GM19035 (cell line): ENCODE measurements at regions not wholly inside any gene's neighbourhood (a gene's known extent, or its start where the extent isn't known, plus 50 kb on each side); places are given as distances from the start of the nearest gene placed in this dataset.
"Not testable (repeated sequence)": the region's sequence is repeated elsewhere in the genome, so short reads cannot be mapped to it uniquely, and the experiment has no call there.

ENCODE experiments used
- ATAC-seq: cut with Tn5 transposase; IDR thresholded peaks from one replicate; pipeline ENCODE4 v1.9.1; 2021; ENCODE audit not compliant: unreplicated experiment

- ATAC-seq = no peak
Observed at GRCh38 chr12:86627001-86627400, 370.8 kb upstream of the MGAT4C start.

GRCh38 chr12:86623267-86623666, 367.1 kb upstream of the MGAT4C start:
- ATAC-seq = no peak

GRCh38 chr12:86621957-86622356, 365.8 kb upstream of the MGAT4C start:
- ATAC-seq = no peak

GRCh38 chr12:86613311-86613710, 357.1 kb upstream of the MGAT4C start:
- ATAC-seq = no peak

GRCh38 chr12:86608638-86609037, 352.4 kb upstream of the MGAT4C start:
- ATAC-seq = no peak

GRCh38 chr12:86601550-86602308, 345.5 kb upstream of the MGAT4C start:
- ATAC-seq = no peak

GRCh38 chr12:86600664-86601231, 344.6 kb upstream of the MGAT4C start:
- ATAC-seq = no peak

- no peak for ATAC-seq
Observed at GRCh38 chr12:86597431-86597830, 341.2 kb upstream of the MGAT4C start.

- ATAC-seq = no peak
Observed at GRCh38 chr12:86590296-86590695, 334.1 kb upstream of the MGAT4C start.

GRCh38 chr12:86574143-86574542, 318.0 kb upstream of the MGAT4C start:
- ATAC-seq = no peak

- ATAC-seq = no peak
Observed at GRCh38 chr12:86572455-86572854, 316.3 kb upstream of the MGAT4C start.

- ATAC-seq = no peak
Observed at GRCh38 chr12:86565038-86565437, 308.8 kb upstream of the MGAT4C start.

- ATAC-seq = not testable (repeated sequence)
Observed at GRCh38 chr12:86555491-86555890, 299.3 kb upstream of the MGAT4C start.

- no peak for ATAC-seq
Observed at GRCh38 chr12:86551146-86551571, 295.0 kb upstream of the MGAT4C start.

- ATAC-seq = no peak
Observed at GRCh38 chr12:86550218-86551145, 294.3 kb upstream of the MGAT4C start.

- ATAC-seq = no peak
Observed at GRCh38 chr12:86543716-86544115, 287.5 kb upstream of the MGAT4C start.

- ATAC-seq = no peak
Observed at GRCh38 chr12:86530996-86531655, 274.9 kb upstream of the MGAT4C start.

GRCh38 chr12:86526060-86526595, 269.9 kb upstream of the MGAT4C start:
- no peak for ATAC-seq

GRCh38 chr12:86523844-86524243, 267.7 kb upstream of the MGAT4C start:
- no peak for ATAC-seq

- ATAC-seq = no peak
Observed at GRCh38 chr12:86521870-86522269, 265.7 kb upstream of the MGAT4C start.

GRCh38 chr12:86513226-86513625, 257.0 kb upstream of the MGAT4C start:
- no peak for ATAC-seq
